ENCODE measurements at regions not wholly inside any gene's neighbourhood (a gene's known extent, or its start where the extent isn't known, plus 50 kb on each side); places are given as distances from the start of the nearest gene placed in this dataset.

GRCh38 chr5:43920422-43920821 is 317.4 kb downstream of the NNT start:
- TF ChIP-seq CHD2 (IDR thresholded peaks at IDR 0.05; ENCODE audit: low read length, partially characterized antibody) (no peak), FOXM1 (IDR thresholded peaks at IDR 0.05; ENCODE audit: low read depth) (no peak), TAF1 (IDR thresholded peaks at IDR 0.05; ENCODE audit: borderline replicate concordance, low read depth, low read length) (no peak), EP300 (IDR thresholded peaks at IDR 0.05; ENCODE audit: borderline replicate concordance in 1 of 2, low read depth in 1 of 2, low read length in 1 of 2) (no peak), EZH2phosphoT487 (IDR thresholded peaks at IDR 0.05; ENCODE audit: borderline replicate concordance, low read depth) (no peak)
- TF ChIP-seq, protein P1, sequence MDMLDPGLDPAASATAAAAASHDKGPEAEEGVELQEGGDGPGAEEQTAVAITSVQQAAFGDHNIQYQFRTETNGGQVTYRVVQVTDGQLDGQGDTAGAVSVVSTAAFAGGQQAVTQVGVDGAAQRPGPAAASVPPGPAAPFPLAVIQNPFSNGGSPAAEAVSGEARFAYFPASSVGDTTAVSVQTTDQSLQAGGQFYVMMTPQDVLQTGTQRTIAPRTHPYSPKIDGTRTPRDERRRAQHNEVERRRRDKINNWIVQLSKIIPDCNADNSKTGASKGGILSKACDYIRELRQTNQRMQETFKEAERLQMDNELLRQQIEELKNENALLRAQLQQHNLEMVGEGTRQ (IDR thresholded peaks at IDR 0.05; ENCODE audit: borderline replicate concordance, low read depth, low read length) = no peak
- TF ChIP-seq, protein P2, sequence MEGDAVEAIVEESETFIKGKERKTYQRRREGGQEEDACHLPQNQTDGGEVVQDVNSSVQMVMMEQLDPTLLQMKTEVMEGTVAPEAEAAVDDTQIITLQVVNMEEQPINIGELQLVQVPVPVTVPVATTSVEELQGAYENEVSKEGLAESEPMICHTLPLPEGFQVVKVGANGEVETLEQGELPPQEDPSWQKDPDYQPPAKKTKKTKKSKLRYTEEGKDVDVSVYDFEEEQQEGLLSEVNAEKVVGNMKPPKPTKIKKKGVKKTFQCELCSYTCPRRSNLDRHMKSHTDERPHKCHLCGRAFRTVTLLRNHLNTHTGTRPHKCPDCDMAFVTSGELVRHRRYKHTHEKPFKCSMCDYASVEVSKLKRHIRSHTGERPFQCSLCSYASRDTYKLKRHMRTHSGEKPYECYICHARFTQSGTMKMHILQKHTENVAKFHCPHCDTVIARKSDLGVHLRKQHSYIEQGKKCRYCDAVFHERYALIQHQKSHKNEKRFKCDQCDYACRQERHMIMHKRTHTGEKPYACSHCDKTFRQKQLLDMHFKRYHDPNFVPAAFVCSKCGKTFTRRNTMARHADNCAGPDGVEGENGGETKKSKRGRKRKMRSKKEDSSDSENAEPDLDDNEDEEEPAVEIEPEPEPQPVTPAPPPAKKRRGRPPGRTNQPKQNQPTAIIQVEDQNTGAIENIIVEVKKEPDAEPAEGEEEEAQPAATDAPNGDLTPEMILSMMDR (IDR thresholded peaks at IDR 0.05) = no peak

Measured in SK-N-SH (cell line).